Sciatic nerve (tissue), 2 donors: ENCODE measurements at regions not wholly inside any gene's neighbourhood (a gene's known extent, or its start where the extent isn't known, plus 50 kb on each side); places are given as distances from the start of the nearest gene placed in this dataset.
"Not testable (repeated sequence)": the region's sequence is repeated elsewhere in the genome, so short reads cannot be mapped to it uniquely, and the experiment has no call there.

Experiments
- ATAC-seq: fragments of 200-7000 bp; cut with Tn5 transposase; one replicate; pipeline ENCODE4 v1.9.1; 2020; ENCODE audit warnings: mild to moderate bottlenecking, moderate library complexity
- DNase-seq: peaks from one replicate; pipeline ENCODE4 v3.0.0-alpha.2; 2020; ENCODE audit warnings: low spot score
- intact Hi-C: fragments of 100-400 bp; cut with DNase I; formaldehyde crosslinking; loops from one replicate; pipeline ENCODE4 v1.14.2; 2022
- donor health status: DM: no; HTN: no; CAD: no.
- donor health status: DM: no; HTN: no; CAD: no.

DNA sequence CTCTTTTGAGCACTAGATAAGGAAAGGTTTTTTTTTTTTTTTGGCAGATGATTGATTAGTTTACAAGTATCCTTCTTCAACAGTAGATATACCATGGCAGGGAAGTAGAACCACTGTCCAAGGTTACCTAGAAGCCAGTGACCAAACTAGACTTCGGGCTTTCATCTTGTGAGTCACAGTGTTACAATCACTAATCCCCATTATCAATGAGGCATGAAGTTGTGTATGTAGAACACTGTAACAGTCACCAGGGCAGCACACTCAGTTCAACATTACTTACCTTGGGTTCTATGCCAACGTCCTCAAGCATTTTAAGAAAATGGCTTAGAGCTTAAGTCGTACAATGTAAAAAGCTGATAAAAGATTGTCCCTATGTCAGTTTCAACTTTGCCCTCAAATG, 430.9 kb downstream of the ETS1 start:
- intact Hi-C loops: loop anchor here (5.0 kb wide), 1 partner anchor 676 kb away; no protein-coding TSS in a partner anchor
- ATAC-seq: no peak
- DNase-seq: no peak

DNA sequence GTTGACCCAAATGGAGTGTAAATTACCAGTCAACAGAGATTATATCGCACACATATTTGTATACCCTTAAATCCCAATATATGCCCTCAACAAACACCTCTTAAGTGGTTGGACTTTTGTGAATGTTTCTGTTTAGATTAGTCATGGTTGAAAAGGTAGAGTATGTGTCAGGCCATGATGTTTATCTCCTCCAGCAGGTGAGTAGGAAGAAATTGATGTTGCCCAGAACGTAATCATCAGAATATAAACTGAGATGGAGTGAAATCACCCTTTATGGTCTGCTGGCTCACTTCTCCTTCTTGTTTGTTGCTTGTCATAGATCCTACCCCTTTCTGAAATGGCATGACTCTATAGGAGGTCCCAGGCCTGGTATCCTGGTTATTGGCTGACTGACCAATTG, 431.8 kb downstream of the ETS1 start:
- intact Hi-C loops: loop anchor here (5.0 kb wide), 1 partner anchor 677 kb away; no protein-coding TSS in a partner anchor
- ATAC-seq (no peak), DNase-seq (no peak)

- intact Hi-C loops: no loop called here
- DNase-seq (no peak), ATAC-seq (no peak)
Observed at GRCh38 chr11:128153697-128154048, 433.7 kb downstream of the ETS1 start.

- no peak for DNase-seq
- intact Hi-C loops: no loop called here
- ATAC-seq: no peak
Observed at GRCh38 chr11:128152796-128153696, 434.3 kb downstream of the ETS1 start.

DNA sequence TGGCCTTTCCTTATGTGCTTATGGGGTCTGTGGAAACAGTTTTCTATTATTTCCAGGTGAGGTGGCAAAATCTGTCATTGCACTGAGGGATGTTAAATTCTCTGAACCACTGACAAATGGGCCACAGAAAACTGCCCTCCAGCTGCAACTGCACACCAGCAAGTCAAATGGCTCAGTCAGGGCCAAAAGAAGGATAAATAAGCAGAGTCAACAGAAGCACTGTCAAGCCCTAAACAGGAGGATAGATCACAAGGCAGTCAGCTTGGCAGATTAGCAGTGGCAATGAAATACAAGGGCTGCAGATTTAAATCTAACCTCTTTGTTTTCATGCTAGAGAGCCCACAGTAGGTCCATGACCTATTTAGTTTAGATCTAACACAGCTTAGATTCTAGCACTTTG, 435.6 kb downstream of the ETS1 start:
- no peak for ATAC-seq
- intact Hi-C loops: no loop called here
- DNase-seq: no peak

- DNase-seq (no peak), ATAC-seq (no peak)
- intact Hi-C loops: no loop called here
Observed at GRCh38 chr11:128151338-128151737, 436.0 kb downstream of the ETS1 start.

GRCh38 chr11:128148208-128148607, 439.1 kb downstream of the ETS1 start:
- ATAC-seq: no peak
- intact Hi-C loops: no loop called here

DNA sequence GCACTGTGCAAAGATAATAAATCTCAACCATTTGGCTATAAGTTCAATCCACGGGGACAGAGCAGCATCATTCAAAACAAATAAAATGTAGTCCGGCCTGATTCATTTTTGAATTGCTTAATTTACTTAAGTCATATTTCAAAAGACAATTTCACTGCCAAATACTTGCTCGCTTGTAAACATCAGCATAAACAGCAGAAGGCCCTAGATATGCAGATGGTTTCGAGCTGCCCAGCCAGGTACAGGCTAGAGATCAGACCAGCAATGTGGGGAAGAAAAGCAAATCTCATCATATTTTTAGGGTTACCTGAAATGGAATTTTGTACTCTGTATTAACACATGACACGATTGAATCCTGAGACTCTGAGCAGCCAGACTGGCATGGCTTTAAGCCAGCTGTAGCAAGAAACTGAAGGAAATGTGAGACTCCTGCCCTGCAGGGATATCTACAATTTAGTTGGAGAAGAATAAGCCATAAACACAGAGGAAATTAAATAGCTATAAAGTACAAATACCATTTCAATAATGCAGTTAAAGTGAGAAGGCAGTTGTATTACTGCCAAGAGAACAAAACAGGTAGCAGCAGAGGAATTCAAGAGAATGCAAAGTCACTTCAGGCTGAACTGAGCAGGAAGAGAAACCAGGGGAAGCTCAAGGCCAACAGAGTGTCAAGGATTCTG, 440.3 kb downstream of the ETS1 start:
- ATAC-seq (no peak), DNase-seq (no peak)
- intact Hi-C loops: no loop called here

More at GRCh38 chr11:128148208-128148607, 439.1 kb downstream of the ETS1 start:
- DNase-seq: no peak

GRCh38 chr11:128140293-128140692, 447.1 kb downstream of the ETS1 start:
- ATAC-seq, intact Hi-C loops, DNase-seq: not testable (repeated sequence)

DNA sequence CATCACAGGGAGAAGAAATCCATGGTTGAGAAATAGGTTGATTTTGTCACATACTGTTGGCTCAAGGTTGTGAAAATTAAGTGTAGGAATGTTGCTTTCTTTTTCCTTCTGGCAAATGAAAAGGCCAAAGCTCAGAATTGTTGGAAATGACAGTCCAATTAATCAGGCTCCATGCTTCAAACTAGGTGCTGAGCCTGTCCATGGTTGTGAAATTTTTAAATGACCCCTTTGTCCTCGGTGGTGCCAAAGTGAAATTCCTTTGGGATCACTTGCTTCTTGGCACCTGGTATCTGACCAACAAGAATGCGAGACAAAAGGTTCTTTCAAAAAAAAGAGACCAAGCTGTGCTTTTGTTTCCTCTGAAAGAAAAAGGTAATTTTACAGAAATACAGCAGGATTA, 451.9 kb downstream of the ETS1 start:
- intact Hi-C loops: no loop called here
- no peak for DNase-seq
- no peak for ATAC-seq

GRCh38 chr11:128133501-128133900, 453.9 kb downstream of the ETS1 start:
- ATAC-seq (no peak), DNase-seq (no peak)
- intact Hi-C loops: no loop called here

DNA sequence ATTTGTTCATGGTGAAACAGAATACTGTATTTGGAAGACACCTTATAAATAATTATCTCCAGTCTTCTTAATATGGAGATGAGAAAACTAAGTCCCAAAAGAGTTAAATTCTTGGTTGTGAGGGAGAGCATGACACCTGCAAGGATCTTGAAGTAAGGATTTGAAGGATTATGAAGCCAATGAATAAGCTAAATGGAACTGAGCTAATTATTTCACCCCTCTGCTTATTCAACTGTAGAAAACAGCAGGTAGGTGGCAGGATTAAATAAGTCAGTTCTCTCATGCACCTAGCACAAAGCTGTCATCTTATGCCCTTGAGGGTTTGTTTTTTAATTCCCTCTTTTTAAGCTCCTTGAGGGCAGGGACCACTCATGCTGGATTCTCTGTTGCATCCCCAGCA, 457.3 kb downstream of the ETS1 start:
- DNase-seq (no peak), ATAC-seq (no peak)
- intact Hi-C loops: no loop called here

DNA sequence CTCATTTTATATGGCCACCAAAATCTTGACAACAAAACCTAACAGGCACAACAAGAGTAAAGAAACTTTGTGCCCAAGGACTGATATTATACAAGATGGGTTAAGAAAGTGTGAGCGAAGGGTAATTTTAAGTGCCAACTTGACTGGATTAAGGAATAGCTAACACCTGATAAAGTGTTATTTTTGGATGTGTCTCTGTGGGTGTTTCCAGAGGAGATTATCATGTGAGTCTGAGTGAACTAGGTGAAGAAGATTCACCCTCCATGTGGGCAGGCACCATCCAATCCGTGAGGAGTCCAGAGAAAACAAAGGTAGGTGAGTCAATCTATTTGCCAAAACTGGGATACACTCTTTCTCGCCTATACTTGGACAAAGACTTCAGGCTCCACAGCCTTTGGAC, 461.6 kb downstream of the ETS1 start:
- ATAC-seq (no peak), DNase-seq (no peak)
- intact Hi-C loops: no loop called here

- ATAC-seq: no peak
- intact Hi-C loops: no loop called here
Observed at GRCh38 chr11:128116885-128117284, 470.5 kb downstream of the ETS1 start.

DNA sequence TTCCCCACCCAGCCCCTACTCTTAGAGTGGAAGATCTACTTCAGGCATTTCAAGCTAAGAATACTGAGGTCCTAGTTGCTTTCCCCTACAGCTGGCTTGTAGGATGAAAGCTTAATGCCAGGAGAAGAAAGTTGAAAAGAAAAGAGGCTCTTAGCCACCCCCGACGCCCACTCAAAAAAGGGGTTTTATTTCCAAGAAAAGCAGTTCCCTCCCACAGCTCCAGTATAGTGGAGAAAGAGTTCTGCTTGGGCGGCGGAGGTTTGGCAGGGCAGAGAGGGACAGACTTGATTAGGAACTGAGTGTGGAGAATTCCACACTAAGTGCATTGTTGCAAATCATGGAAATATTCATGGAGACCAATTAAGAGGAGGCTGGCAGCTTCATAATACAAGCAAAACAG, 470.9 kb downstream of the ETS1 start:
- ATAC-seq (no peak), DNase-seq (no peak)
- intact Hi-C loops: no loop called here

More at GRCh38 chr11:128116885-128117284, 470.5 kb downstream of the ETS1 start:
- DNase-seq: no peak

- DNase-seq (no peak), ATAC-seq (no peak)
- intact Hi-C loops: no loop called here
Observed at GRCh38 chr11:128105950-128106349, 481.4 kb downstream of the ETS1 start.

- DNase-seq: no peak
- intact Hi-C loops: no loop called here
- ATAC-seq: no peak
Observed at GRCh38 chr11:128105511-128105910, 481.8 kb downstream of the ETS1 start.

DNA sequence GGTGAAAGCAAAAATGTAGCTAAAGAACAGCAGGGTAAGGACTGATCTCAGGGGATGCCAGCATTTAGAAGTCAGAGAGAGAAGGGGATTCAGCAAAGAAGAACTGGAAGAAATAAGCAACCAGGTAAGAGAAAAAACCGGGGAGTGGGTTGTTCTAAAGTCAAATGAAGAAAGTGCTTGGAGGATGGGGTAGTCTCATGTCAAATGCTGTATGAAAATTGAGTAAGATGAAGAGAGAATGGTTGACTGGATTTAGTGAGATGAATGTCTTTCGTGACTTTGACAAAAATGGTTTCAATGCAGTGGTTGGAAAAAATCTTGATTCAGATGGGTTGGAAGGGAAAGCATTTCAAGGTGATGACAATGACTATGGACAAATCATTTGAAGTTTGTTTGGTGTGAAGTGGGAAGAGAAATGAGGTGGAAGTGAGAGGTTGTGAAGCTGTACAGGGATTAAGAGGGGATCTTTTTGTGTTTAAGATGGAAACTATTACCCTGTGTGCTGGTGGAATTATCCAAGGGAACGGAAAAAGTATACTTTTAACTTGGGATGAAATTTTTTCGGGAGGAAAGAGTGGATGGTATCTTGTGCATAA, 484.0 kb downstream of the ETS1 start:
- ATAC-seq: no peak
- no peak for DNase-seq
- intact Hi-C loops: no loop called here

DNA sequence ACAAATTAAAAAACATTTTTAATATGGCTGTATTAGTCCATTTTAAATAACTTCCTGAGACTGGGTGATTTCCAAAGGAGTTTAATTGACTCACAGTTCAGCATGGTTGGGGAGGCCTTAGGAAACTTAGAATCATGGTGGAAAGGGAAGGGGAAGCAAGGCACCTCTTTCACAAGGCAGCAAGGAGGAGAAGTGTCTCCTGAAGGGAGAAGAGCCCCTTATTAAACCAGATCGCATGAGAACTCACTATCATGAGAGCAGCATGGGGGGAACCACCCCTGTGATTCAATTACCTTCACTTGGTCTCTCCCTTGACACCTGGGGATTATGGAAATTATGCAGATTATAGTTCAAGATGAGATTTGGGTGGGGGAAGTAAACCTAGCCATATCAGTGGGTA, 488.6 kb downstream of the ETS1 start:
- no peak for DNase-seq
- intact Hi-C loops: no loop called here
- no peak for ATAC-seq

GRCh38 chr11:128095466-128095981, 491.8 kb downstream of the ETS1 start:
- DNase-seq (no peak), ATAC-seq (no peak)
- intact Hi-C loops: no loop called here
